Omental fat pad (tissue), 3 donors: ENCODE measurements at regions not wholly inside any gene's neighbourhood (a gene's known extent, or its start where the extent isn't known, plus 50 kb on each side); places are given as distances from the start of the nearest gene placed in this dataset.
A peak's percentile ranks its signal among the peaks of the same experiment; 100 is the strongest.

Source experiments
- ATAC-seq: fragments of 150-250 bp; one replicate; pipeline ENCODE4 v1.9.1; 2016; ENCODE audit warnings: mild to moderate bottlenecking, moderate library complexity; ENCODE audit not compliant: low FRiP score
- DNase-seq: peaks from one replicate; pipeline ENCODE4 v3.0.0-alpha.2; 2019; ENCODE audit warnings: low spot score
- TF ChIP-seq, protein P1 (sequence below), 3 donors: fragments of 450-650 bp; IDR thresholded peaks; one replicate each; pipeline ENCODE4 v1.5.1; 2016 to 2017; ENCODE audit warnings: antibody characterized with exemption in 3 of 3, mild to moderate bottlenecking in 3 of 3, moderate library complexity in 2 of 3

DNA sequence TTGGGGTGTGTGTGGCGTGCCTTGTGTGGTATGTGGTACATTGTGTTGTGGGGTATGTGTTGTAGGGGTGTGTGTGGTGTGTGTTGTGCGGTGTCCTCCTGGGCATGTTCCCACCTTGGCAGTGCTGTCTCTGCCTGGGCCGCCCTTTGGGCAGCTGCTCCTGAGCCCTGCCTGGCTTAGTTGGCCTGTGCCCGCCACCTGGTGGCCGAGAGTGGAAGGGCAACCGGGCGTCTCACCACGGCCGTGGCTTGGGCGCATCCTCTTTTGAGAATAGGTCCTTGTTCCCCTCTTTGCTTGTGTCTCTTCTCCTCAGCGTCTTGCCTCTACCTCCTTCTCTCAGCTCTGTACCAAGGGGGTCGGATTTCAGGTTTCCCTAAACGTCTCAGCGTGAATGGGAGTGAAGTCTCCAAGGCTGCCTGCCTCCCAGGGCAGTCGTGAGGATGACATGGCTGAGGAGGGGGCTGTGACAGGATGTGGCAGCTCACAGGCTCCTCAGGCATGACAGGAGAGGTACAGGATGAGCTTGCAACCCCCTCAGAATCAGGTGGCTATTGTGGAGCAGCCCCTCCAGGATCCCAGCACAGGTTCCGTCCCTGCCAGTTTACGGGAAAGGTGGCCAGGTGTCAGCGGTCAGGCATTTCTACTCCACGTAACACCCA, 98.4 kb upstream of the PODXL start:
- DNase-seq (peak; percentile 93), ATAC-seq (peak; percentile 67)
- TF ChIP-seq, protein P1, sequence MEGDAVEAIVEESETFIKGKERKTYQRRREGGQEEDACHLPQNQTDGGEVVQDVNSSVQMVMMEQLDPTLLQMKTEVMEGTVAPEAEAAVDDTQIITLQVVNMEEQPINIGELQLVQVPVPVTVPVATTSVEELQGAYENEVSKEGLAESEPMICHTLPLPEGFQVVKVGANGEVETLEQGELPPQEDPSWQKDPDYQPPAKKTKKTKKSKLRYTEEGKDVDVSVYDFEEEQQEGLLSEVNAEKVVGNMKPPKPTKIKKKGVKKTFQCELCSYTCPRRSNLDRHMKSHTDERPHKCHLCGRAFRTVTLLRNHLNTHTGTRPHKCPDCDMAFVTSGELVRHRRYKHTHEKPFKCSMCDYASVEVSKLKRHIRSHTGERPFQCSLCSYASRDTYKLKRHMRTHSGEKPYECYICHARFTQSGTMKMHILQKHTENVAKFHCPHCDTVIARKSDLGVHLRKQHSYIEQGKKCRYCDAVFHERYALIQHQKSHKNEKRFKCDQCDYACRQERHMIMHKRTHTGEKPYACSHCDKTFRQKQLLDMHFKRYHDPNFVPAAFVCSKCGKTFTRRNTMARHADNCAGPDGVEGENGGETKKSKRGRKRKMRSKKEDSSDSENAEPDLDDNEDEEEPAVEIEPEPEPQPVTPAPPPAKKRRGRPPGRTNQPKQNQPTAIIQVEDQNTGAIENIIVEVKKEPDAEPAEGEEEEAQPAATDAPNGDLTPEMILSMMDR (IDR thresholded peaks at IDR 0.05) = peak in 2 of 3 donors; percentile 77 to 78

DNA sequence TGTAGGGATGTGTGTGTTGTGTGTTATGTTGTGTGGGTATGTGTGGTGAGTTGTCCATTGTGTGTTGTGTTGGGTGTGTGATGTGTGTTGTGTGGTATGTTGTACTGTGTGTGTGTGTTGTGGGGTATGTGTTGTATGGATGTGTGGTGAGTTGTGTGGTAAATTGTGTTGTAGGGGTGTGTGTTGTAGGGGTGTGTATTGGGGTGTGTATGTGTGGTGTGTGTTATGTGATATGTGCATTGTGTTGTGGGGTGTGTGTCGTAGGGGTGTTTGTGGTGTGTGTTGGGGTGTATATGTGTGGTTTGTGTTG, 97.8 kb upstream of the PODXL start:
- ATAC-seq (no peak), DNase-seq (no peak)
- TF ChIP-seq, protein P1 (IDR thresholded peaks at IDR 0.05) = no peak

DNA sequence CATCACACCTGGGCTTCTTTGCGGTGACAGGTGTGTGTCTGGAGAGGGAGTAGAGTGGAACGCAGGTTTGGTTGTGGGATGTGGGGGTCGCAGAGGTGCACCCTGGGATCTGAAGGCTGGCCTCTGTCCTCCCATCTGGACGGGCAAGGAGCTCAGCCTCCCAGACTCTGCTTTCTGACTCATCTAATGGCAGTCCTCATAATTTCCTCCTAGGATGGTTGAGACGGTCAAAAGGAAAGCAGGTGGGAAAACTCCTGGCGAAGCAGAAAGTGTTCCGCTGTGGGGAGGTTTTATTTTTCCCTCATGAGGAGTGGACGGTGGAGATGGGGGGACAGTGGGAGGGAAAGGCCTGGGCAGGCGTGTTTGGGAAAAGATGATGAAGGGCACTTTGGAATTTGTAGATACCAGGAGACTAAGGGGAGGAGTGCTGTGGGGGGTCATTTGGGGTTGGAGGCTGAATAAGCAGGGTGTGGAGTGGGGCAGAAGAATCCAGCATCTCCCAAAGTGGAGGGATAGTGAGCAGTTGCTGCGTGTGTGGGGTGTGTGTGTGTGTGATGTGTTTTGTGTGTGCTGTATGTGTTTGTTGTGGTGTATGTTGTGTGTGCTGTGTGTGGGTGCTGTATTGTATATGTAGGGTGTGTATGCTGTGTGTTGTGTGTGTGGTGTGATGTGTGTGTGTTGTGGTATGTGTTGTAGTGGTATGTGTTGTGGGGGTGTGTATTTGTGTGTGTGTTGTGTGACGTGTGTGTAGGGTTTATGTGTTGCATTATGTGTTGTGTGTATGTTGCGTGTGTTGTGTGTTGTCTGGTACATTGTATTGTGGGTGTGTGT, 97.2 kb upstream of the PODXL start:
- ATAC-seq = peak; percentile 53
- TF ChIP-seq, protein P1 (IDR thresholded peaks at IDR 0.05) = no peak

DNA sequence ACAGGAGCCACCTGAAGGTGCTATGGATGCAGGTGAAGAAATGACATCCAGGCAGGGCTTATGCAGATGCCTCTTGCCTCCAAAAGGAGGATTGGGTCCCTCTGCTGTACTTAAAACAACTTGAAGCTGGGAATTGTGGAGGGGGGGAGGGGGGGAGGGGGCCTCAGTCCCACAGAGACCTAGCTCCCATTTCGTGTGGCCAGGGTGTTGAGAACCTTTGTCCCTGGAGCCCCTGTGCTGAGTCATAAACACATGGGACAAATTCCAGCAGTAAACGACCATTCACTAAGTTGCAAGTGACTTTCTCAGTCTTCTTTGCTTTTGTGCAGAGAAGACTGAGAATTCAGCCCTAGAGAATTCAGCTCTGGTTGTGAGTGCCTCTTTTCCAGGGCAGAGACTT, 96.5 kb upstream of the PODXL start:
- no peak for ATAC-seq
- TF ChIP-seq, protein P1 (IDR thresholded peaks at IDR 0.05) = no peak
- no peak for DNase-seq

More for the DNA sequence above, 97.2 kb upstream of the PODXL start:
- no peak for DNase-seq

DNA sequence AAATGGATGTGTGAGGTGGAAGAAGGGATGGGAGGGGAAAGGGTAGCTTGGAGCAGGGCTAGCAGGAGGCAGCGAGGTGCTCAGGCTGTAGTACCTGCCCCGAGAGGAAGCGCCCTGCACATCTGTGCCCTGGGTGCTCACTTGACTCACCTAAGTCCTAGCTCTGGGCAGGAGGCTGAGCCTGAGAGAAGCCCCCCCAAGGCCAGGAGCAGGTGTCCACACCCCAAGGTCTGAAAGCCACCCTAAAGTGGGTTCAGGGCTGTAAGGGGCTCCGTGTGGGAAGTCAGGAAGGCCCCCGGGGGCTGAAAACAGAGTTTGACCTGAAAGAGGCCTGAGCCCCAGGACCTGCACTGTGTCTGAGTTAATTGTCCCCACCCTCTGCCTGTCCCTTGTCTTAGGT, 95.8 kb upstream of the PODXL start:
- DNase-seq = no peak
- TF ChIP-seq, protein P1 (IDR thresholded peaks at IDR 0.05) = no peak
- ATAC-seq = no peak

DNA sequence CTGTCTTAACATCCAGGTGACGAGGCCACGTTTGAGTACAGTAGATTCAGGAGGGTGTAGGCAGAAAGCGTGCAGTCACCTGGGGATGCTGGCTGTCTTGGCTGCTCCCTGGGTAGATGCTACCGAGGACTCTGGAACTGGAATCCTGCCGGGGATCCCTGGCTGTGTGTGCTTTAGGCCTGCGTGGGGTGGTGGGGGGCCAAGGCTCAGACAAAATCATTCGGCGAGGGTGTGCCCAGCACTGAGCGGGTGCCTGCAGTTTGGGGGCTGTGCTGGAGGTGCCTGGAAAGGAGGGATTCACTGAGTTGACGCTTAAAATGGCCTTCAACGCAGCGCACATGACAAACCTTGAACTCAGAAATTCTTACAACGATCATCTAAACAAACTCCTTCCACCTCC, 93.5 kb upstream of the PODXL start:
- TF ChIP-seq, protein P1 (IDR thresholded peaks at IDR 0.05) = no peak
- ATAC-seq (no peak), DNase-seq (no peak)
